ENCODE measurements at regions not wholly inside any gene's neighbourhood (a gene's known extent, or its start where the extent isn't known, plus 50 kb on each side); places are given as distances from the start of the nearest gene placed in this dataset.

- H3K4me3 Mint-ChIP-seq, result no peak overlapping the region
These were observed 317.5 kb upstream of the CNTN6 start for GRCh38 chr3:775178-775880.

GRCh38 chr3:780505-780904 is 312.3 kb upstream of the CNTN6 start:
- Mint-ChIP-seq H3K27me3 (no peaks in the 10 kb centered on the region), H3K4me1 (no peaks in the 10 kb centered on the region), H3K36me3 (ENCODE audit: low read depth) (no peaks in the 10 kb centered on the region), H3K4me3 (no peak overlapping the region), H3K27ac (no peak overlapping the region), H3K9me3 (peaks cover 9% of the 10 kb centered on the region)
- no peak for DNase-seq
- ATAC-seq, result no peak

More at GRCh38 chr3:775178-775880, 317.5 kb upstream of the CNTN6 start:
- Mint-ChIP-seq H3K4me1 (no peaks in the 10 kb centered on the region), H3K36me3 (ENCODE audit: low read depth) (no peaks in the 10 kb centered on the region), H3K27ac (no peak overlapping the region), H3K9me3 (peaks cover 21% of the 10 kb centered on the region), H3K27me3 (no peaks in the 10 kb centered on the region)
- no peak for DNase-seq
- ATAC-seq, result no peak

GRCh38 chr3:791442-791841 is 301.4 kb upstream of the CNTN6 start:
- Mint-ChIP-seq H3K36me3 (ENCODE audit: low read depth) (no peaks in the 10 kb centered on the region), H3K4me1 (no peaks in the 10 kb centered on the region), H3K9me3 (no peaks in the 10 kb centered on the region), H3K27me3 (no peaks in the 10 kb centered on the region), H3K4me3 (no peak overlapping the region), H3K27ac (no peak overlapping the region)
- DNase-seq (no peak), ATAC-seq (no peak)

GRCh38 chr3:792630-793029 is 300.2 kb upstream of the CNTN6 start:
- Mint-ChIP-seq H3K9me3 (no peaks in the 10 kb centered on the region), H3K4me3 (no peak overlapping the region), H3K27me3 (no peaks in the 10 kb centered on the region), H3K27ac (no peak overlapping the region), H3K36me3 (ENCODE audit: low read depth) (no peaks in the 10 kb centered on the region), H3K4me1 (no peaks in the 10 kb centered on the region)
- ATAC-seq, result no peak
- no peak for DNase-seq

- H3K4me3 Mint-ChIP-seq, result no peak overlapping the region
- peaks cover 7% of the 10 kb centered on the region for H3K9me3 Mint-ChIP-seq
These were observed 288.6 kb upstream of the CNTN6 start for GRCh38 chr3:804211-804610.

GRCh38 chr3:805326-805725 is 287.5 kb upstream of the CNTN6 start:
- DNase-seq, result no peak
- no peak for ATAC-seq
- Mint-ChIP-seq H3K36me3 (ENCODE audit: low read depth) (no peaks in the 10 kb centered on the region), H3K27ac (no peak overlapping the region), H3K27me3 (no peaks in the 10 kb centered on the region), H3K4me1 (no peaks in the 10 kb centered on the region), H3K9me3 (peaks cover 7% of the 10 kb centered on the region), H3K4me3 (no peak overlapping the region)

More at GRCh38 chr3:804211-804610, 288.6 kb upstream of the CNTN6 start:
- no peak for DNase-seq
- H3K36me3 Mint-ChIP-seq (ENCODE audit: low read depth), result no peaks in the 10 kb centered on the region
- H3K27me3 Mint-ChIP-seq, result no peaks in the 10 kb centered on the region
- H3K4me1 Mint-ChIP-seq, result no peaks in the 10 kb centered on the region
- no peak overlapping the region for H3K27ac Mint-ChIP-seq
- no peak for ATAC-seq

- no peak overlapping the region for H3K4me3 Mint-ChIP-seq
- ATAC-seq, result no peak
- peaks cover 7% of the 10 kb centered on the region for H3K9me3 Mint-ChIP-seq
- H3K36me3 Mint-ChIP-seq (ENCODE audit: low read depth), result no peaks in the 10 kb centered on the region
- H3K4me1 Mint-ChIP-seq, result no peaks in the 10 kb centered on the region
- DNase-seq, result no peak
- H3K27ac Mint-ChIP-seq, result no peak overlapping the region
- no peaks in the 10 kb centered on the region for H3K27me3 Mint-ChIP-seq
These were observed 286.8 kb upstream of the CNTN6 start for GRCh38 chr3:806006-806405.

GRCh38 chr3:816605-817004 is 276.2 kb upstream of the CNTN6 start:
- Mint-ChIP-seq H3K27me3 (no peaks in the 10 kb centered on the region), H3K27ac (no peak overlapping the region), H3K36me3 (ENCODE audit: low read depth) (no peaks in the 10 kb centered on the region), H3K4me3 (no peak overlapping the region), H3K4me1 (no peaks in the 10 kb centered on the region), H3K9me3 (peaks cover 17% of the 10 kb centered on the region)
- DNase-seq (no peak), ATAC-seq (no peak)

GRCh38 chr3:834679-835078 is 258.1 kb upstream of the CNTN6 start:
- no peaks in the 10 kb centered on the region for H3K36me3 Mint-ChIP-seq (ENCODE audit: low read depth)
- ATAC-seq (no peak), DNase-seq (no peak)
- no peaks in the 10 kb centered on the region for H3K4me1 Mint-ChIP-seq
- H3K27ac Mint-ChIP-seq, result no peak overlapping the region
- peaks cover 3% of the 10 kb centered on the region for H3K9me3 Mint-ChIP-seq
- no peaks in the 10 kb centered on the region for H3K27me3 Mint-ChIP-seq
- H3K4me3 Mint-ChIP-seq, result no peak overlapping the region

- no peaks in the 10 kb centered on the region for H3K4me1 Mint-ChIP-seq
- no peak overlapping the region for H3K4me3 Mint-ChIP-seq
- no peak overlapping the region for H3K27ac Mint-ChIP-seq
- no peaks in the 10 kb centered on the region for H3K27me3 Mint-ChIP-seq
- no peak for DNase-seq
- no peaks in the 10 kb centered on the region for H3K36me3 Mint-ChIP-seq (ENCODE audit: low read depth)
- no peak for ATAC-seq
- H3K9me3 Mint-ChIP-seq, result peaks cover 3% of the 10 kb centered on the region
These were observed 257.7 kb upstream of the CNTN6 start for GRCh38 chr3:835096-835495.

GRCh38 chr3:839981-840380 is 252.8 kb upstream of the CNTN6 start:
- Mint-ChIP-seq H3K27me3 (no peaks in the 10 kb centered on the region), H3K4me1 (no peaks in the 10 kb centered on the region), H3K9me3 (peaks cover 4% of the 10 kb centered on the region), H3K4me3 (no peak overlapping the region), H3K27ac (no peak overlapping the region), H3K36me3 (ENCODE audit: low read depth) (no peaks in the 10 kb centered on the region)
- DNase-seq (no peak), ATAC-seq (no peak)

GRCh38 chr3:851098-851790 is 241.6 kb upstream of the CNTN6 start:
- DNase-seq, result peak; percentile 2

GRCh38 chr3:852033-852432 is 240.8 kb upstream of the CNTN6 start:
- Mint-ChIP-seq H3K4me3 (no peak overlapping the region), H3K36me3 (ENCODE audit: low read depth) (no peaks in the 10 kb centered on the region), H3K27me3 (peaks cover 2% of the 10 kb centered on the region), H3K9me3 (peaks cover 4% of the 10 kb centered on the region), H3K4me1 (no peaks in the 10 kb centered on the region), H3K27ac (no peak overlapping the region)
- ATAC-seq (no peak), DNase-seq (no peak)

More at GRCh38 chr3:851098-851790, 241.6 kb upstream of the CNTN6 start:
- Mint-ChIP-seq H3K4me3 (no peak overlapping the region), H3K36me3 (ENCODE audit: low read depth) (no peaks in the 10 kb centered on the region), H3K27me3 (peaks cover 2% of the 10 kb centered on the region), H3K27ac (no peak overlapping the region), H3K4me1 (no peaks in the 10 kb centered on the region), H3K9me3 (peaks cover 4% of the 10 kb centered on the region)
- no peak for ATAC-seq

GRCh38 chr3:853489-853888 is 239.3 kb upstream of the CNTN6 start:
- DNase-seq (no peak), ATAC-seq (no peak)
- H3K36me3 Mint-ChIP-seq (ENCODE audit: low read depth), result no peaks in the 10 kb centered on the region
- no peaks in the 10 kb centered on the region for H3K9me3 Mint-ChIP-seq
- no peaks in the 10 kb centered on the region for H3K4me1 Mint-ChIP-seq
- no peak overlapping the region for H3K27ac Mint-ChIP-seq
- no peak overlapping the region for H3K4me3 Mint-ChIP-seq
- peaks cover 2% of the 10 kb centered on the region for H3K27me3 Mint-ChIP-seq

GRCh38 chr3:859135-859534 is 233.7 kb upstream of the CNTN6 start:
- H3K4me1 Mint-ChIP-seq, result no peaks in the 10 kb centered on the region
- H3K27ac Mint-ChIP-seq, result no peak overlapping the region

More at GRCh38 chr3:859135-859534, 233.7 kb upstream of the CNTN6 start:
- no peaks in the 10 kb centered on the region for H3K36me3 Mint-ChIP-seq (ENCODE audit: low read depth)
- H3K4me3 Mint-ChIP-seq, result no peak overlapping the region
- ATAC-seq (no peak), DNase-seq (no peak)
- H3K9me3 Mint-ChIP-seq, result no peaks in the 10 kb centered on the region
- peaks cover 2% of the 10 kb centered on the region for H3K27me3 Mint-ChIP-seq
